ENCODE measurements at regions not wholly inside any gene's neighbourhood (a gene's known extent, or its start where the extent isn't known, plus 50 kb on each side); places are given as distances from the start of the nearest gene placed in this dataset.

GRCh38 chr17:70810609-70811008 is 641.3 kb downstream of the KCNJ2 start:
- Histone ChIP-seq H3K4me3 (replicated peaks; ENCODE audit: low read depth, low read length) (no peak overlapping the region), H3K27me3 (replicated peaks; ENCODE audit: control insufficient read depth, insufficient read depth, low read length) (no peaks in the 10 kb centered on the region), H3K36me3 (ENCODE audit: control insufficient read depth, insufficient read depth, low read length) (no peaks in the 10 kb centered on the region)
- no peak for DNase-seq (ENCODE audit: extremely low read depth, insufficient read length)
- TF ChIP-seq CTCF (IDR thresholded peaks at IDR 0.05; ENCODE audit: insufficient read depth, low read length, poor library complexity, severe bottlenecking): no peak

GRCh38 chr17:70813355-70813930 is 644.1 kb downstream of the KCNJ2 start:
- Histone ChIP-seq H3K27me3 (replicated peaks; ENCODE audit: control insufficient read depth, insufficient read depth, low read length) (no peaks in the 10 kb centered on the region), H3K36me3 (ENCODE audit: control insufficient read depth, insufficient read depth, low read length) (no peaks in the 10 kb centered on the region), H3K4me3 (replicated peaks; ENCODE audit: low read depth, low read length) (no peak overlapping the region)
- no peak for DNase-seq (ENCODE audit: extremely low read depth, insufficient read length)
- no peak for TF ChIP-seq CTCF (IDR thresholded peaks at IDR 0.05; ENCODE audit: insufficient read depth, low read length, poor library complexity, severe bottlenecking)

- DNase-seq (ENCODE audit: extremely low read depth, insufficient read length): no peak
- no peaks in the 10 kb centered on the region for H3K36me3 ChIP-seq (ENCODE audit: control insufficient read depth, insufficient read depth, low read length)
- no peak for TF ChIP-seq CTCF (IDR thresholded peaks at IDR 0.05; ENCODE audit: insufficient read depth, low read length, poor library complexity, severe bottlenecking)
- no peaks in the 10 kb centered on the region for H3K27me3 ChIP-seq (replicated peaks; ENCODE audit: control insufficient read depth, insufficient read depth, low read length)
- no peak overlapping the region for H3K4me3 ChIP-seq (replicated peaks; ENCODE audit: low read depth, low read length)
Measured at GRCh38 chr17:70819183-70819582, 649.9 kb downstream of the KCNJ2 start.

GRCh38 chr17:70820276-70820675 is 650.9 kb downstream of the KCNJ2 start:
- DNase-seq (ENCODE audit: extremely low read depth, insufficient read length): no peak
- no peak for TF ChIP-seq CTCF (IDR thresholded peaks at IDR 0.05; ENCODE audit: insufficient read depth, low read length, poor library complexity, severe bottlenecking)
- H3K4me3 ChIP-seq (replicated peaks; ENCODE audit: low read depth, low read length): no peak overlapping the region

GRCh38 chr17:70825321-70826125 is 656.2 kb downstream of the KCNJ2 start:
- Histone ChIP-seq H3K36me3 (ENCODE audit: control insufficient read depth, insufficient read depth, low read length) (no peaks in the 10 kb centered on the region), H3K4me3 (replicated peaks; ENCODE audit: low read depth, low read length) (no peak overlapping the region), H3K27me3 (replicated peaks; ENCODE audit: control insufficient read depth, insufficient read depth, low read length) (no peaks in the 10 kb centered on the region)
- DNase-seq (ENCODE audit: extremely low read depth, insufficient read length): no peak
- no peak for TF ChIP-seq CTCF (IDR thresholded peaks at IDR 0.05; ENCODE audit: insufficient read depth, low read length, poor library complexity, severe bottlenecking)

More at GRCh38 chr17:70820276-70820675, 650.9 kb downstream of the KCNJ2 start:
- Histone ChIP-seq H3K36me3 (ENCODE audit: control insufficient read depth, insufficient read depth, low read length) (no peaks in the 10 kb centered on the region), H3K27me3 (replicated peaks; ENCODE audit: control insufficient read depth, insufficient read depth, low read length) (no peaks in the 10 kb centered on the region)

Measured in GM06990 (cell line).